ENCODE measurements at regions not wholly inside any gene's neighbourhood (a gene's known extent, or its start where the extent isn't known, plus 50 kb on each side); places are given as distances from the start of the nearest gene placed in this dataset.
"Not testable (repeated sequence)": the region's sequence is repeated elsewhere in the genome, so short reads cannot be mapped to it uniquely, and the experiment has no call there.

DNA sequence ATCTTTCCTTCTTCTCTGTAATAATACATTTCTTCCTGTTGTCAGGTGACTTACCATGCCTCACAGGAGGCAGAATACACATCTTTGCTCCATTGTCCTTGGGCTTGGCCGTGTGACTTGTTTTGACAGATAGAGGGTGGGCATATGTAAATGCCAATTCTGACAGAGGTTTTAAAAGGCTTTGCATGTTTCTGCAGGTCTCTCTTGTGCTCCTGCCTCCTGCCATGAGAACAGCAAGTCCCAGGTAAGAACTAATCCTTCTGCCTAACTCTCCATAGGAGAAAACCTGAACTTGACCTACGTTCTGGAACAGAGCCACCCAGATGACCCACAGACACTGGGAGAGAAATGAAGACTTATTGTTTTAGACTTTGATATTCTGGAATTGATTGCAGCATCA is 88.7 kb upstream of the TNFSF11 start:
- peaks cover 6% of the 10 kb centered on the region for H3K36me3 Mint-ChIP-seq
- no peaks in the 10 kb centered on the region for H3K4me1 Mint-ChIP-seq
- DNase-seq (ENCODE audit: low spot score in 2 of 2) (no peak), ATAC-seq (no peak)
- H3K4me3 Mint-ChIP-seq, result no peak overlapping the region
- H3K9me3 Mint-ChIP-seq, result peaks cover 2% of the 10 kb centered on the region
- H3K27ac Mint-ChIP-seq, result no peak overlapping the region

DNA sequence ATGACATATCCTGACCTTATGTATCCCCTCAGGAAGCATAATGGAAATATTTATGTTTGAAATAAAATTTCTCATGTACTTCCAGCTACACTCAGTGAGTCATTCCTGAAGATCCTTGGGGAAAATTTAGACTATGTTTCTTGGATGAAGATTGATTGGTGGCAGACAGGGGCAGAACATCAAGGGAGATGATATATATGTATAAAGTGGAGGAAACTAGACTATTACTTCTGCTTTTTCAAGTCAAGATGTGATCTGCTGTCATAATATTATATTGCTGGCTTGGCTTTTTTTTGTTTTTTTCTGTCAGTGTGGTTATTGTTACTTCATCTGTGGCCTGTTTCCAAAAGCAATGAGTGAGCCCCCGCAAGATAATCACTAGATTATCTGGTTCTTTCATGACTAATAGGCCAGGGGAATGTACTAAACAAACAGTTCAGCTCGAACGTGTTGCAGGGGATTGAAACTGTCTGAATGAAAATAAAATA is 87.2 kb upstream of the TNFSF11 start:
- peaks cover 2% of the 10 kb centered on the region for H3K9me3 Mint-ChIP-seq
- H3K27ac Mint-ChIP-seq, result no peak overlapping the region
- no peak overlapping the region for H3K4me3 Mint-ChIP-seq
- no peaks in the 10 kb centered on the region for H3K4me1 Mint-ChIP-seq
- DNase-seq (ENCODE audit: low spot score in 2 of 2) (no peak), ATAC-seq (no peak)
- peaks cover 6% of the 10 kb centered on the region for H3K36me3 Mint-ChIP-seq

DNA sequence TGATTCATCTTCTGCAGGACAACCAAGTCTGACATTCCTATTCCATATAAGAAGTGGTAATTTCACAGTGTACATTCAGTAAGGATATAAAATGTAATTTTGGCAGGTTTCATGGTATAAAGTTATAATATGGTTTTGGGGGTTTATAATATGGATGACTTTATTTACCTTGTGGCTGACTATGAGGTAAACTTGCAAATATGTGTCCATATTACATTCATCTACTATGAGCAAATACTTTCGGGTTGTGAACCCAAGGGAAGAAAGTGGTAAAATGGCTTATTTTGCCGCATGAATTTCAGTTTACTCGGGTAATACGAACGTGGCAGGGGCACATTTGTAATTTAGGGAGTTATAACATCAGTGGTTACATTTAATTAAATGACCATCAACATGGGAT is 86.7 kb upstream of the TNFSF11 start:
- H3K4me3 Mint-ChIP-seq, result no peak overlapping the region
- H3K36me3 Mint-ChIP-seq, result peaks cover 6% of the 10 kb centered on the region
- peaks cover 2% of the 10 kb centered on the region for H3K9me3 Mint-ChIP-seq
- H3K27ac Mint-ChIP-seq, result no peak overlapping the region
- DNase-seq (ENCODE audit: low spot score in 2 of 2), result no peak
- no peaks in the 10 kb centered on the region for H3K4me1 Mint-ChIP-seq
- ATAC-seq, result no peak

DNA sequence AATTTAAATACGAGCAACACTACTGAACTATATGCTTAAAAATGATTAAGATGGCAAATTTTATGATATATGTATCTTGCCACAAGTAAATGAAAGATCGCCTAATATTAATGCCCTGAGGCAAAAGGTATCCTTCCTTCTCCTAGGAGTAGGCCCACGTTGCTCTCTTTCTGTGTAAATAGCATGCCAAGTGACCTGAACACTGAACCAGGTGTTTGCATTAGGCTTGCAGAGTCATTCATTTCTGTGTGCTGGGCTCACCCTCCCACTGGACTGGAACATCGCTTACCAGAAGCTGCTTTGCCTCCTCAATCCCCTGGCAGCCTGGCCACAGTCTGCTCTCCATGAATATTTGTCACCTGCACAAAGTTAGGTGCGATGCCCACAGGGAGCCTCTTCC is 83.3 kb upstream of the TNFSF11 start:
- no peak for ATAC-seq
- H3K9me3 Mint-ChIP-seq, result no peaks in the 10 kb centered on the region
- H3K4me1 Mint-ChIP-seq, result peaks cover 16% of the 10 kb centered on the region
- no peak overlapping the region for H3K4me3 Mint-ChIP-seq
- peaks cover 6% of the 10 kb centered on the region for H3K36me3 Mint-ChIP-seq
- no peak for DNase-seq (ENCODE audit: low spot score in 2 of 2)
- no peak overlapping the region for H3K27ac Mint-ChIP-seq

DNA sequence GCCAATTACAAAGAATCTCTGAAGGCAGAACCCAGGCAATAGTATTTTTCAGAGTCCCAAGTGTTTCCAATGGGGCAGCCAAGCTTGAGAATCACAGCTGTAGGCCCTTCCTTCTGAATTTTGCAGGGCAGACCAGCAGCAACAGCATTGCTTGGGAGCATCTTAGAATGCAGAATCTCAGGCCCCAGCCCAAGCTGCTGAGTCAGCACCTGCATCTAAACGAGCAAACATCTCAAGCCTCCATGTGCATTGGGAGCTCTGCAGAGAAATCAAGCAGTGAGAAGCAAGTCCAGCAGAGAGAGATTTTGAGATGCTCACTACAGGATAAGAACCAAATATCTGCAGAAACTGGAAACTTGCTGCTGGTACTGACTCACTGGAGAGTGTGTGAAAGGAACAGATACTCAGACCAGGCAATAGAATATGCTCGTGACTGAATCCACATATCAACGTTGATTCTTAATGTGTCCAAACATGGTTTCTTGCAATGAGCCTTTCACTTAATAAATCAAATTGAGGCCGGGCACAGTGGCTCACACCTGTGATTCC is 81.5 kb upstream of the TNFSF11 start:
- DNase-seq (ENCODE audit: low spot score in 2 of 2), result no peak
- Mint-ChIP-seq H3K27ac (no peak overlapping the region), H3K4me1 (peaks cover 34% of the 10 kb centered on the region), H3K4me3 (no peak overlapping the region), H3K9me3 (peaks cover 4% of the 10 kb centered on the region), H3K36me3 (no peaks in the 10 kb centered on the region)
- ATAC-seq, result no peak

DNA sequence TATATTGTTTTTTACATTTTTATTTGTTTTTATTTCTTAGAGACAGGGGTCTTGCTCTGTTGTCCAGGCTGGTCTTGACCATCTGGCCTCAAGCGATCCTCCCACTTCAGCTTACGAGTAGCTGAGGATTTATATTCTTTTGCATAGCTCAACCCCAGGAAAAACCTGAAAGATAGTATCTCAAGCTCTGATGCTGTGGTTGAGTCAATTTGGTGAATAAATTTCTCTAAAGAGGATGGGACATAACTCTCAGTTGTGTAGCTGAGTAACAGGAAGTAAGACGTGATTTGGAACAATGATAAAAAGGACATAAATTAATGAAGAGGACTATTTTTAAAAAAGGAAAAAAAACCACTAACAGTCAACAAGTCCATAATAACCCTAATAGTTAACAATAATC is 79.8 kb upstream of the TNFSF11 start:
- Mint-ChIP-seq H3K9me3 (peaks cover 4% of the 10 kb centered on the region), H3K4me1 (peaks cover 35% of the 10 kb centered on the region), H3K4me3 (no peak overlapping the region), H3K36me3 (no peaks in the 10 kb centered on the region), H3K27ac (no peak overlapping the region)
- ATAC-seq (no peak), DNase-seq (ENCODE audit: low spot score in 2 of 2) (no peak)

DNA sequence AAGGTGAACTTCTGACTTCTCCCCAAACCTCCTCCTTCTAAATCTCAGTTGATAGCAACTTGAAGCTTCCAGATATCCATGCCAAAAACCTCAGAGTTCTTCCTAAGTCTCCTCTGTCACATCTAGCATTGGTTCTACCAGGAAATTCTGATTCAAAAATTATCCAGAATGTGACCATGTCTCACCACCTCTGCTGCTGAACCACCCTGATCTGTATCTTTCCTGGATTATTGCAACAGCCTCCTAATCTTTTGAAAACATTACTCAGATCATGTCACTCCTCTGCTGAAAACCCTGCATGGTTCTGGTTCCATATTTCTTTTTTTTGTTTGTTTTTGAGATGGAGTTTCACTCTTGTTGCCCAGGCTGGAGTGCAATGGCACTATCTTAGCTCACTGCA is 78.7 kb upstream of the TNFSF11 start:
- H3K4me3 Mint-ChIP-seq, result no peak overlapping the region
- H3K9me3 Mint-ChIP-seq, result peaks cover 4% of the 10 kb centered on the region
- peak overlapping the region; percentile 60 for H3K27ac Mint-ChIP-seq
- H3K36me3 Mint-ChIP-seq, result no peaks in the 10 kb centered on the region
- peaks cover 35% of the 10 kb centered on the region for H3K4me1 Mint-ChIP-seq
- no peak for DNase-seq (ENCODE audit: low spot score in 2 of 2)
- peak; percentile 38 for ATAC-seq

DNA sequence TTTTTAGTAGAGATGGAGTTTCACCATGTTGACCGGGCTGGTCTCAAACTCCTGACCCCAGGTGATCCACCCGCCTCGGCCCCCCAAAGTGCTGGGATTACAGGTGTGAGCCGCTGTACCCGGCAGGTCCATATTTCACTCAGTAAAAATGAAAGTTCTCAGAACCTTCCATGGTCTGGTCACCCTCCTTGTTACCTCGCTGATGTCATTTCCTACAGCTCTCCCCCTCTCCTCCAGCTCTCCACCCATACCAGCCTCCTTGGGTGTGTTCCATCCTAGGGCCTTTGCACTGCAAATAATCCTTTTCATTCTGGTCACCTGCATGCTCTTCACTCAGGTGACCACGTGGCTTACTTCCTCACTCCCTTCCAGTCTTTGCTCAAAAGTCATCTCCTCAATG is 78.2 kb upstream of the TNFSF11 start:
- Mint-ChIP-seq H3K4me3 (peak overlapping the region; percentile 5), H3K9me3 (peaks cover 4% of the 10 kb centered on the region), H3K4me1 (peaks cover 35% of the 10 kb centered on the region), H3K27ac (no peak overlapping the region), H3K36me3 (no peaks in the 10 kb centered on the region)
- DNase-seq (ENCODE audit: low spot score in 2 of 2) (no peak), ATAC-seq (no peak)

DNA sequence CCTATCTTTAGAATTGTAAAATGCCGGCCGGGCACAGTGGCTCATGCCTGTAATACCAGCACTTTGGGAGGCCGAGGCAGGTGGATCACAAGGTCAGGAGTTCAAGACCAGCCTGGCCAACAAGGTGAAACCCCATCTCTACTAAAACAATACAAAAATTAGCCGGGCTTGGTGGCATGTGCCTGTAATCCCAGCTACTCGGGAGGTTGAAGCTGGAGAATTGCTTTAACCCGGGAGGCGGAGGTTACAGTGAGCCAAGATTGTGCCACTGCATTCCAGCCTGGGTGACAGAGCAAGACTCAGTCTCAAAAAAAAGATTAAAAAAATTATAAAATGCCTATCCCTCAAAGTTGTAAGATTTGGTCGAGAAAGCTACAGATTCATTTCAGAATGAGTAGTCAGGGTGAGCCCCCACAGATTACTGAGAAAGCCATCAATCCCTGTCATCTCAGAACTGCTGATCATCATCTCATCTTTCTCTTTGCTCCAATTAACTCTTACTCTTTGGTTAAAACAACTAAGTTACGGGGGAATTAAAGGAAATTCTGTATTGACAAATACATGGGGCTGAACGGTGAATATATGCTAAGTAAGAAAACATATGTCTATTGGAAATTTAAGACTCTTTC is 76.9 kb upstream of the TNFSF11 start:
- H3K4me1 Mint-ChIP-seq, result peaks cover 35% of the 10 kb centered on the region
- H3K4me3 Mint-ChIP-seq, result peak overlapping the region; percentile 6
- ATAC-seq, result peak; percentile 81
- H3K36me3 Mint-ChIP-seq; H3K9me3 Mint-ChIP-seq; DNase-seq (ENCODE audit: low spot score in 2 of 2): not testable (repeated sequence)
- peak overlapping the region; percentile 38 for H3K27ac Mint-ChIP-seq

DNA sequence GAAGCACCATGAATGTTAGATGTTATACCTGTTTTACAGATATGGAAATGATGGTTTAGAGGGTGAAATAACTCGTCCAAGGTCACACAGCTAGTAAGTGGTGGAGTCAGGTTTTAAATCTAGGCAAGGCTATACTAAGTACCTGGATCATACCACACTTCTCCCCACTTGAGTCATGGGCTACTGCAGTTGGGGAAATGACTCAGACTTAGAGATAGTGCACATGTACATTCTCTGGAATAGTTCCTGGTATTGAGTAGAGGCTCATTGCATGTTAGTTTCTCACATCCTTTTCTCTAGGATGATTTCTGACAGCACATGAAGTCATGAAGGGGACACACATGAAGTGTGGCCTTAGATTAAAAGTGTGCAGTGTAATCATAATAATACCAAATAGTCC is 76.2 kb upstream of the TNFSF11 start:
- Mint-ChIP-seq H3K4me1 (peaks cover 35% of the 10 kb centered on the region), H3K4me3 (peak overlapping the region; percentile 6), H3K36me3 (no peaks in the 10 kb centered on the region), H3K9me3 (peaks cover 4% of the 10 kb centered on the region), H3K27ac (peak overlapping the region; percentile 38)
- ATAC-seq (peak; percentile 91), DNase-seq (ENCODE audit: low spot score in 2 of 2) (no peak)

DNA sequence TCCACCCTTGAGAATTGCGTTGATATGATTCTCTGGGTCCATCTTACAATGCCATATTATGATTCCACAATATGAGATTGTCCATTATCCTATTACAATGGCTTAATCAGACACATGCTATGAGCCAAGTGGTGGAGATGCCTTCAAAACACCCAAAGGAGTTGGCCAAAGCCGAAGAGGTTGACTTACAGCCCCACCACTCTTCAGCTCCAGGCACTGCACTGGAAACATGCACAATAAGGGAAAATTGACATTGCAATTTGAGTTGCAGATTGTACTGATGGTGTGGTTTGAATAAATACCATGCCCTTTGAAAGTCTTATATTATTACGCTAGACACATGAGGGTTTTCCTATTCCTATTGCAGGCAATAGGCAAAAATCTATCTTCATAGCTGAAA is 75.4 kb upstream of the TNFSF11 start:
- Mint-ChIP-seq H3K36me3 (no peaks in the 10 kb centered on the region), H3K27ac (no peak overlapping the region), H3K4me1 (peaks cover 33% of the 10 kb centered on the region)

More for the DNA sequence above, 75.4 kb upstream of the TNFSF11 start:
- peaks cover 4% of the 10 kb centered on the region for H3K9me3 Mint-ChIP-seq
- no peak overlapping the region for H3K4me3 Mint-ChIP-seq
- ATAC-seq, result no peak
- DNase-seq (ENCODE audit: low spot score in 2 of 2), result no peak
